ENCODE measurements at regions not wholly inside any gene's neighbourhood (a gene's known extent, or its start where the extent isn't known, plus 50 kb on each side); places are given as distances from the start of the nearest gene placed in this dataset.

DNA sequence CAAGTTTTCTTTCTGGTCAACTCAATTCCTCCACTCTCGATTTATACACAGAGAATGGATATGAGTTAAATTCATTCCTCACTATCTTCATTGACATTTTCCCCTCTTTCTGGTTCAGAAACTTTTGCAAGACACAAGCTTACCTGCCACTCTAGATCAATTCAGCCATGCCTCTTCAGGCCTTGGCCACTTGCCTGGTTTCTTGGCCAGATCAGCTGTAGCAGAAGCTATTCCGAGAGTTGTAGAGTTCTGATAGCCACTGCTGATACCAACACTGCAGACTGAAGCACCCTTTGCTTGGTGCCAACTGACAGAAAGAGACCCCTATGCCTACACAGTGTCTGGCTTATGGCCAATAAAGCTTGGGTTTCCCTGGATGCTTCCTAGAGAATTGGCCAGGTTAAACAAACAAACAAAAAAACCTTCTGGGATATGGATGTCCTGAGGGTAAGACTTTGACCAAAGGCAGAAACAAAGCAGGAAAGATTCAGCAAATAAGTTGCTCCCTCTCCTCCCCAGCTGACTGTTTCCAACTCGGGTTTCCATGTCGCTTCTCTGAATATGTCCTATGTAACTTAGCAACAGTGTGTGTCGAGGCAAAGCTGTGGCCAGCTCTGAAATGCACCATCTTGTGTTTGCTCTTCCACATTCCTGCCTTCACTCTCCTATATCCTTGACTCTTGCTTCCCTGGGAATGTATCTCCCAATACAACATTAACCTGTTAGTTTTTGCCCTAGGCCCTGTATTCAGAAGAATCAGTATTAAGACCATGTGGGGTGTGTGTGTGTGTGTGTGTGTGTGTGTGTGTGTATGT lies 521.6 kb downstream of the EPHA3 start (continued):
- TF ChIP-seq HNF4G (IDR thresholded peaks at IDR 0.05; ENCODE audit: borderline replicate concordance, low read depth, low read length): no peak
- no peak for TF ChIP-seq HNF4G (CRISPR knock-in tag; IDR thresholded peaks at IDR 0.05; ENCODE audit: borderline replicate concordance, low read depth)
- no peak for TF ChIP-seq ZNF777 (CRISPR knock-in tag; IDR thresholded peaks at IDR 0.05)
- no peak for TF ChIP-seq SIN3B (IDR thresholded peaks at IDR 0.05; ENCODE audit: low read length)
- TF ChIP-seq NR3C1 (CRISPR knock-in tag; IDR thresholded peaks at IDR 0.05): no peak
- TF ChIP-seq PAX8 (CRISPR knock-in tag; IDR thresholded peaks at IDR 0.05; ENCODE audit: borderline replicate concordance): no peak
- TF ChIP-seq, protein P1, sequence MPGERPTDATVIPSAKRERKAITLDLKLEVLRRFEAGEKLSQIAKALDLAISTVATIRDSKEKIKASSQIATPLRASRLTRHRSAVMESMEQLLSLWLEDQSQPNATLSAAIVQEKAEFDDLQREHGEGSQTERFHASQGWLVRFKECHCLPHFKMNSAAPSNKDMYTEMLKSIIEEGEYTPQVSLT (CRISPR knock-in tag; IDR thresholded peaks at IDR 0.05; ENCODE audit: borderline replicate concordance, low read depth): no peak
- TF ChIP-seq NAIF1 (CRISPR knock-in tag; IDR thresholded peaks at IDR 0.05; ENCODE audit: borderline replicate concordance): no peak
- TF ChIP-seq ZNF883 (CRISPR knock-in tag; IDR thresholded peaks at IDR 0.05; ENCODE audit: not compliant biosample characterization): no peak
- no peak for TF ChIP-seq YEATS4 (CRISPR knock-in tag; IDR thresholded peaks at IDR 0.05; ENCODE audit: borderline replicate concordance)
- TF ChIP-seq ZSCAN31 (CRISPR knock-in tag; IDR thresholded peaks at IDR 0.05; ENCODE audit: low read depth): no peak
- TF ChIP-seq SALL2 (CRISPR knock-in tag; IDR thresholded peaks at IDR 0.05): no peak
- no peak for TF ChIP-seq KLF13 (CRISPR knock-in tag; IDR thresholded peaks at IDR 0.05)

DNA sequence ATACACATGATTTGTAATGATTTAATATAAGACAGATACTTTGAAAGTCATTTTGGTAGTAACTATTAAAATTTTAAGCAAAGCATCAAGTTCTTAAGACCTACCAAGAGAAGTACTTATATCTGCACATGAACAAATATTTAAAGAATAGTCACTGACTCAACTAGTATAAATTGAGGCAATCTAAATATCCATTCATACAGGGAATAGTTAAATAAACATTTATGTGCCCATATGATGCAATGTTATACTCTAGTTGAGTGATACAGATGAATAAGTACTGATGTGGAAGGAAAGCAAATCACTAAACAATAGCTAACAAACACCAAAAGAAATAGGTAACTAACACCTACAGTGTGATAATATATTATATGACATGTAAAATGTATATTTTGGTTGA lies 527.7 kb downstream of the EPHA3 start:
- Histone ChIP-seq H3K79me2 (ENCODE audit: insufficient read depth, low read length) (no peaks in the 10 kb centered on the region), H3K9ac (ENCODE audit: insufficient read depth, low read depth, low read length) (no peak overlapping the region), H3K4me3 (replicated peaks in 1 of 3; ENCODE audit: insufficient read depth in 1 of 3, low read depth in 2 of 3, low read length in 3 of 3) (no peak overlapping the region), H2AFZ (ENCODE audit: low read length) (no peak overlapping the region), H3K36me3 (replicated peaks in 1 of 2; ENCODE audit: control insufficient read depth in 1 of 2, insufficient read depth in 2 of 2, low read length in 2 of 2) (no peaks in the 10 kb centered on the region), H3K4me1 (ENCODE audit: insufficient read depth, low read length) (no peaks in the 10 kb centered on the region), H3K4me2 (ENCODE audit: low read depth, low read length) (no peak overlapping the region), H3K27ac (ENCODE audit: extremely low read length, insufficient read depth, low read length) (no peak overlapping the region), H3K9me3 (ENCODE audit: low read length) (no peaks in the 10 kb centered on the region), H3K27me3 (ENCODE audit: control insufficient read depth in 1 of 2, insufficient read depth in 2 of 2, low read length in 2 of 2) (no peaks in the 10 kb centered on the region), H4K20me1 (ENCODE audit: insufficient read depth, low read length) (no peaks in the 10 kb centered on the region)
- in situ Hi-C loops (cut with HindIII; ENCODE audit: extremely low pct_ligation_motif_present, low pct_unique_long_range_greater_than_20kb) (no loop called here), intact Hi-C loops (cut with micrococcal nuclease; ENCODE audit: unreplicated experiment) (no loop called here)
- DNase-seq (ENCODE audit: low spot score): no peak
- no peak for ATAC-seq
- no TSS peak for BruUV-seq (replicated peaks)
- TF ChIP-seq ZNF558 (CRISPR knock-in tag; IDR thresholded peaks at IDR 0.05; ENCODE audit: borderline replicate concordance): no peak
- CTCF ChIA-PET (ENCODE audit: low intra/inter-chr PET ratio, low total read pairs): no interaction called here
- POLR2A ChIA-PET: no interaction called here
- FAIRE-seq: no peak

All from HepG2 (cell line).